D721Med (cell line): ENCODE measurements at regions not wholly inside any gene's neighbourhood (a gene's known extent, or its start where the extent isn't known, plus 50 kb on each side); places are given as distances from the start of the nearest gene placed in this dataset.

Experiments
- DNase-seq: peaks from one replicate; pipeline ENCODE4 v3.0.0; 2011; ENCODE audit warnings: low spot score; ENCODE audit not compliant: insufficient read length
- FAIRE-seq: peaks from 2 replicates; lab custom pipeline; 2011; peaks lifted over from hg19 to GRCh38; lab: Jason Lieb, UNC
- CTCF ChIP-seq: IDR thresholded peaks from 2 replicates; pipeline ENCODE4 v1.5.1; 2012; ENCODE audit warnings: mild to moderate bottlenecking, control low read depth; ENCODE audit not compliant: insufficient read depth; ENCODE audit errors: missing control alignments

GRCh38 chr3:159802864-159803263 is 185.8 kb upstream of the IL12A start:
- no peak for TF ChIP-seq CTCF
- FAIRE-seq, result no peak
- DNase-seq, result no peak

- no peak for DNase-seq
- FAIRE-seq, result no peak
These were observed 185.2 kb upstream of the IL12A start for GRCh38 chr3:159803459-159803858.

GRCh38 chr3:159804726-159805410 is 183.8 kb upstream of the IL12A start:
- FAIRE-seq (no peak), DNase-seq (peak; percentile 26)
- peak; percentile 97 for TF ChIP-seq CTCF

More at GRCh38 chr3:159803459-159803858, 185.2 kb upstream of the IL12A start:
- no peak for TF ChIP-seq CTCF

GRCh38 chr3:159805411-159805772 is 183.2 kb upstream of the IL12A start:
- FAIRE-seq (no peak), DNase-seq (no peak)

GRCh38 chr3:159806412-159806811 is 182.2 kb upstream of the IL12A start:
- no peak for TF ChIP-seq CTCF
- no peak for FAIRE-seq
- no peak for DNase-seq

More at GRCh38 chr3:159805411-159805772, 183.2 kb upstream of the IL12A start:
- TF ChIP-seq CTCF, result no peak

- TF ChIP-seq CTCF, result no peak
- DNase-seq (no peak), FAIRE-seq (no peak)
These were observed 181.2 kb upstream of the IL12A start for GRCh38 chr3:159807137-159808040.
